HL-60 (cell line): ENCODE measurements at regions not wholly inside any gene's neighbourhood (a gene's known extent, or its start where the extent isn't known, plus 50 kb on each side); places are given as distances from the start of the nearest gene placed in this dataset.
"Not testable (repeated sequence)": the region's sequence is repeated elsewhere in the genome, so short reads cannot be mapped to it uniquely, and the experiment has no call there.

Experiments
- POLR2AphosphoS5 ChIP-seq: IDR thresholded peaks from 2 replicates; pipeline ENCODE4 v1.6.1; 2012; ENCODE audit warnings: low read depth
- SPI1 ChIP-seq: IDR thresholded peaks from 2 replicates; pipeline ENCODE4 v1.6.1; 2012; ENCODE audit warnings: low read depth, mild to moderate bottlenecking, borderline replicate concordance
- TF ChIP-seq, protein P1 (sequence below): IDR thresholded peaks from one replicate; pipeline ENCODE4 v1.5.1; 2011; ENCODE audit warnings: low read length, control low read depth, inconsistent platforms; ENCODE audit not compliant: insufficient read depth

DNA sequence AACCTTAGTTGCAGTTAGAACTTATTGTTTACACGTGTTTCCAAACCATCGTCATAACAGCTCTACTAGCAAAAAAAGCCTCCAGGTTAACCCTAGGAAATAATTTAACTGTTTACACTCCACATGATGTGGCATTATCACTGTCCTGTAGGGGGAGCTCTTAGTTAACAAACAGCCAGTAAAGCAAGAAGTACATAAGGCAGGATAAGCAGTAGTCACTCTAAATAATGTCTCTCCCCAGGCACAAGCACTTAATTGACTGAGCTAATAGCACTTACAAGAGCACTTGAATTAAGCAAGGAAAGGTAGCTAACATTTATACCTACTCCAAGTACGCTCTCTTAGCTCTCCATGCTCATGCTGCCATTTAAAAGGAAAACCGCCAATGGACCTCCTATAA, 65.2 kb downstream of the CYP4A11 start:
- TF ChIP-seq, protein P1, sequence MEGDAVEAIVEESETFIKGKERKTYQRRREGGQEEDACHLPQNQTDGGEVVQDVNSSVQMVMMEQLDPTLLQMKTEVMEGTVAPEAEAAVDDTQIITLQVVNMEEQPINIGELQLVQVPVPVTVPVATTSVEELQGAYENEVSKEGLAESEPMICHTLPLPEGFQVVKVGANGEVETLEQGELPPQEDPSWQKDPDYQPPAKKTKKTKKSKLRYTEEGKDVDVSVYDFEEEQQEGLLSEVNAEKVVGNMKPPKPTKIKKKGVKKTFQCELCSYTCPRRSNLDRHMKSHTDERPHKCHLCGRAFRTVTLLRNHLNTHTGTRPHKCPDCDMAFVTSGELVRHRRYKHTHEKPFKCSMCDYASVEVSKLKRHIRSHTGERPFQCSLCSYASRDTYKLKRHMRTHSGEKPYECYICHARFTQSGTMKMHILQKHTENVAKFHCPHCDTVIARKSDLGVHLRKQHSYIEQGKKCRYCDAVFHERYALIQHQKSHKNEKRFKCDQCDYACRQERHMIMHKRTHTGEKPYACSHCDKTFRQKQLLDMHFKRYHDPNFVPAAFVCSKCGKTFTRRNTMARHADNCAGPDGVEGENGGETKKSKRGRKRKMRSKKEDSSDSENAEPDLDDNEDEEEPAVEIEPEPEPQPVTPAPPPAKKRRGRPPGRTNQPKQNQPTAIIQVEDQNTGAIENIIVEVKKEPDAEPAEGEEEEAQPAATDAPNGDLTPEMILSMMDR = not testable (repeated sequence)
- not testable (repeated sequence) for TF ChIP-seq POLR2AphosphoS5, SPI1
